Activated naive CD4-positive, alpha-beta T cell treated with anti-CD3 and anti-CD28 coated beads for 36 hours (primary cell): ENCODE measurements at regions not wholly inside any gene's neighbourhood (a gene's known extent, or its start where the extent isn't known, plus 50 kb on each side); places are given as distances from the start of the nearest gene placed in this dataset.

ENCODE experiments used
- CTCF ChIA-PET: fragments of 350-600 bp; sonication (Branson Sonifier 250); formaldehyde crosslinking; loops from one replicate; lab custom pipeline; 2021; ENCODE audit warnings: antibody characterized with exemption; lab: Charles Lee
- DNase-seq: peaks from one replicate; pipeline ENCODE4 v3.0.0-alpha.2; 2020
- H3K27ac Mint-ChIP-seq: one replicate; pipeline ENCODE4 v1.8.0; 2021; ENCODE audit warnings: mild to moderate bottlenecking, mixed read lengths
- H3K27me3 Mint-ChIP-seq: one replicate; pipeline ENCODE4 v1.8.0; 2021; ENCODE audit warnings: low read depth, mixed read lengths
- H3K36me3 Mint-ChIP-seq: one replicate; pipeline ENCODE4 v1.8.0; 2021; ENCODE audit warnings: low read depth, mixed read lengths
- H3K4me1 Mint-ChIP-seq: one replicate; pipeline ENCODE4 v1.8.0; 2021; ENCODE audit warnings: low read depth, mixed read lengths
- H3K4me3 Mint-ChIP-seq: one replicate; pipeline ENCODE4 v1.8.0; 2021; ENCODE audit warnings: mild to moderate bottlenecking, moderate library complexity, mixed read lengths
- H3K9me3 Mint-ChIP-seq: one replicate; pipeline ENCODE4 v1.8.0; 2021; ENCODE audit warnings: mixed read lengths
- intact Hi-C: fragments of 100-400 bp; cut with micrococcal nuclease; formaldehyde crosslinking; loops from one replicate; pipeline ENCODE4 v1.15.1; 2023

- no peaks in the 10 kb centered on the region for H3K4me1 Mint-ChIP-seq
- CTCF ChIA-PET = no interaction called here
- no peak for DNase-seq
- no peaks in the 10 kb centered on the region for H3K36me3 Mint-ChIP-seq
- intact Hi-C loops = no loop called here
- no peaks in the 10 kb centered on the region for H3K27me3 Mint-ChIP-seq
- H3K9me3 Mint-ChIP-seq = peaks cover 2% of the 10 kb centered on the region
- H3K4me3 Mint-ChIP-seq = no peak overlapping the region
- H3K27ac Mint-ChIP-seq = no peak overlapping the region
Measured at GRCh38 chr11:100545556-100545955, 141.5 kb upstream of the ARHGAP42 start.

GRCh38 chr11:100545970-100546369 is 141.1 kb upstream of the ARHGAP42 start:
- H3K27ac Mint-ChIP-seq = no peak overlapping the region
- no peaks in the 10 kb centered on the region for H3K9me3 Mint-ChIP-seq
- DNase-seq = no peak
- no peak overlapping the region for H3K4me3 Mint-ChIP-seq
- intact Hi-C loops = no loop called here
- no peaks in the 10 kb centered on the region for H3K4me1 Mint-ChIP-seq
- CTCF ChIA-PET = no interaction called here
- H3K36me3 Mint-ChIP-seq = no peaks in the 10 kb centered on the region
- H3K27me3 Mint-ChIP-seq = no peaks in the 10 kb centered on the region

GRCh38 chr11:100546714-100547113 is 140.4 kb upstream of the ARHGAP42 start:
- H3K27ac Mint-ChIP-seq = no peak overlapping the region
- no peaks in the 10 kb centered on the region for H3K27me3 Mint-ChIP-seq
- CTCF ChIA-PET = no interaction called here
- no peak overlapping the region for H3K4me3 Mint-ChIP-seq
- no peaks in the 10 kb centered on the region for H3K36me3 Mint-ChIP-seq
- H3K9me3 Mint-ChIP-seq = no peaks in the 10 kb centered on the region
- intact Hi-C loops = no loop called here
- no peak for DNase-seq
- H3K4me1 Mint-ChIP-seq = no peaks in the 10 kb centered on the region

- intact Hi-C loops = no loop called here
- no peaks in the 10 kb centered on the region for H3K4me1 Mint-ChIP-seq
- CTCF ChIA-PET = no interaction called here
- DNase-seq = no peak
- H3K4me3 Mint-ChIP-seq = no peak overlapping the region
- no peak overlapping the region for H3K27ac Mint-ChIP-seq
- H3K9me3 Mint-ChIP-seq = no peaks in the 10 kb centered on the region
- no peaks in the 10 kb centered on the region for H3K27me3 Mint-ChIP-seq
- H3K36me3 Mint-ChIP-seq = no peaks in the 10 kb centered on the region
Measured at GRCh38 chr11:100550298-100550697, 136.8 kb upstream of the ARHGAP42 start.

- DNase-seq = no peak
- CTCF ChIA-PET = no interaction called here
- no peaks in the 10 kb centered on the region for H3K9me3 Mint-ChIP-seq
- H3K4me3 Mint-ChIP-seq = no peak overlapping the region
- H3K4me1 Mint-ChIP-seq = no peaks in the 10 kb centered on the region
- no peak overlapping the region for H3K27ac Mint-ChIP-seq
- no peaks in the 10 kb centered on the region for H3K27me3 Mint-ChIP-seq
- H3K36me3 Mint-ChIP-seq = no peaks in the 10 kb centered on the region
- intact Hi-C loops = no loop called here
Measured at GRCh38 chr11:100550912-100551632, 136.0 kb upstream of the ARHGAP42 start.

DNA sequence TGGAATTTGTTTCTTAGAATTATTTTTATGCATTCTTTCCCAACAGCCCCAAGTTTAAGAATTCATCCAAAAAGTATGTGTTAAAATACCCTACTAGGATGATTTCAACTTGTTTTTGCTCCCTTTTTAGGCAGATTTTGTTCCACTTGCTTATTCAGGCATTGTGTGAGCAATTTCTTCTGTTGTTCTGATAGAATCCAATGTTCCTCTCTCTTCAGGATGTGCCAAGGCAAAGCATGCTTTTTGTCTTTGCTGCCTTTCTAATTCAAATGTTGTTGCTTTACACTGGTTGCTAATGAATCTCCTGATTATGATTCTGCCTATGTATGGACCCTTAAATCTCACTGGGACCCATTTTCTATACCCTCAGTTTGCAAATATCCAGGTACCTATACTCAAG is 131.2 kb upstream of the ARHGAP42 start:
- Mint-ChIP-seq H3K4me3 (no peak overlapping the region), H3K9me3 (no peaks in the 10 kb centered on the region), H3K27me3 (no peaks in the 10 kb centered on the region), H3K36me3 (no peaks in the 10 kb centered on the region), H3K4me1 (no peaks in the 10 kb centered on the region), H3K27ac (no peak overlapping the region)
- intact Hi-C loops = no loop called here
- CTCF ChIA-PET = no interaction called here
- DNase-seq = no peak

DNA sequence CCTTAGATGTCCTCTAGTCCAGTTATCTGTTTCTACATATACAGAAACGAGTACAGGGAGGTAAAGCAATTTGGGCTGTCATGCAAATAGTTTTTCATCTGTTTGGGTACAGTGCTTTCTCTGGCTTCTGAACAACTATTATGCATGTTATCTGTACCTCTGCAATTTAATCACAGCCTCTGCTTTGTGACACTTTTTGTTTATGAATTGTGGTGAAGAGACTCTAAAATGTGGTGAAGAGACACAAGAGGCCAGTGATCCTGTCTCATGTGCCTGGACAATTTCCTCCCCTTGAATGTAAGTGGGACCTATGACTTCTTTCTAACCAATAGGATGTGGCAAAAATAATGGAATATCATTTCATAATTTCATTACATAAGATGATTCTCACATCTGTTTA is 130.3 kb upstream of the ARHGAP42 start:
- Mint-ChIP-seq H3K4me3 (no peak overlapping the region), H3K9me3 (no peaks in the 10 kb centered on the region), H3K36me3 (no peaks in the 10 kb centered on the region), H3K4me1 (no peaks in the 10 kb centered on the region), H3K27ac (no peak overlapping the region), H3K27me3 (no peaks in the 10 kb centered on the region)
- CTCF ChIA-PET = no interaction called here
- intact Hi-C loops = no loop called here
- no peak for DNase-seq

- Mint-ChIP-seq H3K27me3 (no peaks in the 10 kb centered on the region), H3K36me3 (no peaks in the 10 kb centered on the region), H3K9me3 (no peaks in the 10 kb centered on the region), H3K4me1 (no peaks in the 10 kb centered on the region), H3K4me3 (no peak overlapping the region), H3K27ac (no peak overlapping the region)
- CTCF ChIA-PET = no interaction called here
- DNase-seq = no peak
- intact Hi-C loops = no loop called here
Measured at GRCh38 chr11:100557830-100558611, 129.1 kb upstream of the ARHGAP42 start.

- intact Hi-C loops = no loop called here
- Mint-ChIP-seq H3K36me3 (no peaks in the 10 kb centered on the region), H3K27ac (no peak overlapping the region), H3K4me1 (no peaks in the 10 kb centered on the region), H3K27me3 (no peaks in the 10 kb centered on the region), H3K9me3 (no peaks in the 10 kb centered on the region), H3K4me3 (no peak overlapping the region)
- no peak for DNase-seq
- CTCF ChIA-PET = no interaction called here
Measured at GRCh38 chr11:100560606-100561005, 126.5 kb upstream of the ARHGAP42 start.

GRCh38 chr11:100561323-100561722 is 125.8 kb upstream of the ARHGAP42 start:
- Mint-ChIP-seq H3K27me3 (no peaks in the 10 kb centered on the region), H3K27ac (no peak overlapping the region), H3K4me1 (no peaks in the 10 kb centered on the region), H3K9me3 (no peaks in the 10 kb centered on the region), H3K4me3 (no peak overlapping the region), H3K36me3 (no peaks in the 10 kb centered on the region)
- CTCF ChIA-PET = no interaction called here
- intact Hi-C loops = no loop called here
- no peak for DNase-seq

GRCh38 chr11:100562128-100562527 is 125.0 kb upstream of the ARHGAP42 start:
- CTCF ChIA-PET = no interaction called here
- intact Hi-C loops = no loop called here
- no peak for DNase-seq
- no peak overlapping the region for H3K27ac Mint-ChIP-seq
- no peaks in the 10 kb centered on the region for H3K9me3 Mint-ChIP-seq
- H3K27me3 Mint-ChIP-seq = no peaks in the 10 kb centered on the region
- H3K4me1 Mint-ChIP-seq = no peaks in the 10 kb centered on the region
- no peaks in the 10 kb centered on the region for H3K36me3 Mint-ChIP-seq
- H3K4me3 Mint-ChIP-seq = no peak overlapping the region

DNA sequence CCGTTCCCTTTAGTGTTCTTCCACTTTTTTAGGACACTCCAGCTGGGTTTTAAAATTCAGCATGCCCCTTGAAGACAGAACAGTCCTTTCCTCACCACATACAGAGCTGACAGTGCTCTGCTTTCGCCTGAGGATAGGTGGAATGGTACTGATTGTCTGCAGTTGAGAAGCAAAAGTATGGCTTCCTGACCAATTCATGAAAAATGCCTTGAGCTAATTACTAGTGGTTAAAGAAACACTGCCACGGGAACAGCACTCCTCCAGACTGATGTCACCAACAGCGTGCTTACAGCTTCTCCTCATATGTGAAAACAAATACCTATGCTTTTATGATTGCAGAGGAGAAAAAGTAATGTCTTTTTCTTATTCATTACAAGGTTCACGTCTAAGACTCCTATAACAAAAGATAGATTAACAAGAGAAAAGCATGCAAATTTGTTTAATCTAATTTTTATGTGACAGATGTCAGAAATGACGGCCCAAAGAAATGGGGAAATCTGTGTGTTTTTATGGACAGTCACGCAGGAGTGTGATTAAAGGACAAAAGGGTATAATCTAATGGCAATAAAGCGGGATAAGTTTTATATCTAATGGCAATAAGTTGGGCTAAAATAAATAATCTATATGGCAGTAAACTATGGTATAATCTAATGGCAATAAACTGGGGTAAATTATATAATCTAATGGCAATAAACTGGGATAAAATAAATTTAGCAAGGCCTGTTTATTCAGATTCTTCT is 123.4 kb upstream of the ARHGAP42 start:
- intact Hi-C loops = no loop called here
- no peaks in the 10 kb centered on the region for H3K9me3 Mint-ChIP-seq
- no peak overlapping the region for H3K27ac Mint-ChIP-seq
- CTCF ChIA-PET = no interaction called here
- no peak for DNase-seq
- no peaks in the 10 kb centered on the region for H3K27me3 Mint-ChIP-seq
- H3K36me3 Mint-ChIP-seq = no peaks in the 10 kb centered on the region
- H3K4me3 Mint-ChIP-seq = no peak overlapping the region
- H3K4me1 Mint-ChIP-seq = no peaks in the 10 kb centered on the region
